ENCODE measurements at regions not wholly inside any gene's neighbourhood (a gene's known extent, or its start where the extent isn't known, plus 50 kb on each side); places are given as distances from the start of the nearest gene placed in this dataset.

- TF ChIP-seq TCF12 (IDR thresholded peaks at IDR 0.05; ENCODE audit: low read depth) (no peak), CEBPB (IDR thresholded peaks at IDR 0.05) (no peak), EP300 (IDR thresholded peaks at IDR 0.05; ENCODE audit: borderline replicate concordance) (no peak), RAD21 (IDR thresholded peaks at IDR 0.05; ENCODE audit: low read depth) (no peak), CREB1 (IDR thresholded peaks at IDR 0.05; ENCODE audit: low read depth) (no peak), NFIC (IDR thresholded peaks at IDR 0.05) (no peak), YY1 (IDR thresholded peaks at IDR 0.05; ENCODE audit: low read depth) (no peak), TAF1 (IDR thresholded peaks at IDR 0.05; ENCODE audit: low read depth) (no peak), REST (IDR thresholded peaks at IDR 0.05; ENCODE audit: low read depth) (no peak), FOXM1 (IDR thresholded peaks at IDR 0.05; ENCODE audit: borderline replicate concordance, low read depth) (no peak), ZBTB7A (IDR thresholded peaks at IDR 0.05; ENCODE audit: low read depth) (no peak), EGR1 (IDR thresholded peaks at IDR 0.05) (no peak), TEAD4 (IDR thresholded peaks at IDR 0.05) (no peak; the same call in 1 of the 2 replicates)
- TF ChIP-seq, protein P1, sequence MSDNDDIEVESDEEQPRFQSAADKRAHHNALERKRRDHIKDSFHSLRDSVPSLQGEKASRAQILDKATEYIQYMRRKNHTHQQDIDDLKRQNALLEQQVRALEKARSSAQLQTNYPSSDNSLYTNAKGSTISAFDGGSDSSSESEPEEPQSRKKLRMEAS (IDR thresholded peaks at IDR 0.05), result no peak
- TF ChIP-seq, protein P2, sequence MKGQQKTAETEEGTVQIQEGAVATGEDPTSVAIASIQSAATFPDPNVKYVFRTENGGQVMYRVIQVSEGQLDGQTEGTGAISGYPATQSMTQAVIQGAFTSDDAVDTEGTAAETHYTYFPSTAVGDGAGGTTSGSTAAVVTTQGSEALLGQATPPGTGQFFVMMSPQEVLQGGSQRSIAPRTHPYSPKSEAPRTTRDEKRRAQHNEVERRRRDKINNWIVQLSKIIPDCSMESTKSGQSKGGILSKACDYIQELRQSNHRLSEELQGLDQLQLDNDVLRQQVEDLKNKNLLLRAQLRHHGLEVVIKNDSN (IDR thresholded peaks at IDR 0.05), result no peak
Observed at GRCh38 chr1:188822248-188822647, 1655.4 kb downstream of the BRINP3 start.

DNA sequence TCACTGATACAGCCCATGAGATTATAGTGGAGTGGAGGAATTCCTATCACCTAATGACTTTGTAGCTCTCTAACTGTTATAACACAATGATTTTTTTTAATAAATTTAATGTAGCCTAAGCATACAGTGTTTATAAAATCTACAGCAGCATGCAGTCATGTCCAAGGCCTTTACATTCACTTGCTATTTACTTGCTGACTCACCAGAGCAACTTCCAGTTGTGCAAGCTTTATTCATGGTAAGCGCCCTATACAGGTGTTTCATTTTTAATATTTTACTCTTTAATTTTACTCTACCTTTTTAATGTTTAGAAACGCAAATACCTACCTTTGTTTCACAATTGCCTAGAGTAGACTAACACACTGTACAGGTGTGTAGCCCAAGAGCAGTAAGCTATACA, 1652.2 kb downstream of the BRINP3 start:
- no peak for TF ChIP-seq REST (IDR thresholded peaks at IDR 0.05; ENCODE audit: low read depth)

GRCh38 chr1:188826800-188827199, 1650.9 kb downstream of the BRINP3 start:
- TF ChIP-seq, protein P2 (IDR thresholded peaks at IDR 0.05), result no peak
- TF ChIP-seq CREB1 (IDR thresholded peaks at IDR 0.05; ENCODE audit: low read depth), result no peak
- no peak for TF ChIP-seq FOXM1 (IDR thresholded peaks at IDR 0.05; ENCODE audit: borderline replicate concordance, low read depth)
- no peak for TF ChIP-seq EGR1 (IDR thresholded peaks at IDR 0.05)
- TF ChIP-seq, protein P1 (IDR thresholded peaks at IDR 0.05), result no peak
- no peak for TF ChIP-seq NFIC (IDR thresholded peaks at IDR 0.05)
- TF ChIP-seq REST (IDR thresholded peaks at IDR 0.05; ENCODE audit: low read depth), result no peak
- TF ChIP-seq TAF1 (IDR thresholded peaks at IDR 0.05; ENCODE audit: low read depth), result no peak
- TF ChIP-seq EP300 (IDR thresholded peaks at IDR 0.05; ENCODE audit: borderline replicate concordance), result no peak
- no peak for TF ChIP-seq ZBTB7A (IDR thresholded peaks at IDR 0.05; ENCODE audit: low read depth)
- TF ChIP-seq RAD21 (IDR thresholded peaks at IDR 0.05; ENCODE audit: low read depth), result no peak
- TF ChIP-seq CEBPB (IDR thresholded peaks at IDR 0.05), result no peak
- no peak for TF ChIP-seq TEAD4 (IDR thresholded peaks at IDR 0.05)
- TF ChIP-seq TCF12 (IDR thresholded peaks at IDR 0.05; ENCODE audit: low read depth), result no peak
- TF ChIP-seq YY1 (IDR thresholded peaks at IDR 0.05; ENCODE audit: low read depth), result no peak

DNA sequence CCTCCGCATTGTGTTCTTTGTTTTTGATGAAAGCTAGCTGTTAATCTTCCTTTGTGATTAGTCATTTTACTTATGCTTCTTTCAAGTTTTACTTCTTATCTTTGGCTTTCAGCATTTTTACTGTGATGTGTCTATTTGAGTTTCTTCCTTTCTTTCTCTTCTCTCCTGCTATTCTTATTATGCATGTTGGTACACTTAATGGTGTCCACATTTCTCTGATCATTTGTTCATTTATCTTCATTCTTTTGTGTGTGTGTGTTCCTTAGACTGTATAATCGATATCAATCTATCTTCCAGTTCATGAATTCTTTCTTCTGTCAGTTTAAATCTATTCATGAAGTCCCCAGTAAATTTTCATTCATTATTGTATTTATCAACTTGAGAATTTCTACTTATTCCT, 1650.3 kb downstream of the BRINP3 start:
- TF ChIP-seq YY1 (IDR thresholded peaks at IDR 0.05; ENCODE audit: low read depth) (no peak), RAD21 (IDR thresholded peaks at IDR 0.05; ENCODE audit: low read depth) (no peak), NFIC (IDR thresholded peaks at IDR 0.05) (no peak)

- TF ChIP-seq, protein P2 (IDR thresholded peaks at IDR 0.05), result no peak
- TF ChIP-seq RAD21 (IDR thresholded peaks at IDR 0.05; ENCODE audit: low read depth) (no peak), TCF12 (IDR thresholded peaks at IDR 0.05; ENCODE audit: low read depth) (no peak), CREB1 (IDR thresholded peaks at IDR 0.05; ENCODE audit: low read depth) (no peak), EGR1 (IDR thresholded peaks at IDR 0.05) (no peak), TAF1 (IDR thresholded peaks at IDR 0.05; ENCODE audit: low read depth) (no peak), FOXM1 (IDR thresholded peaks at IDR 0.05; ENCODE audit: borderline replicate concordance, low read depth) (no peak), YY1 (IDR thresholded peaks at IDR 0.05; ENCODE audit: low read depth) (no peak), TEAD4 (IDR thresholded peaks at IDR 0.05) (no peak), NFIC (IDR thresholded peaks at IDR 0.05) (no peak)
Observed at GRCh38 chr1:188846468-188846867, 1631.2 kb downstream of the BRINP3 start.
